Endothelial cell of umbilical vein (primary cell): ENCODE measurements at regions not wholly inside any gene's neighbourhood (a gene's known extent, or its start where the extent isn't known, plus 50 kb on each side); places are given as distances from the start of the nearest gene placed in this dataset.

Experiments used
- BruUV-seq: library from RNA; stranded (reverse); fragments of 400-500 nt; replicated peaks from 2 replicates; lab custom pipeline; 2021; lab: Mats Ljungman, UMichigan
- CTCF ChIA-PET: fragments of 300-600, 350-600 bp; sonication (Branson Sonifier 250); formaldehyde crosslinking; loops from one replicate; lab custom pipeline; 2021; ENCODE audit warnings: antibody characterized with exemption, inconsistent platforms; lab: Charles Lee
- POLR2A ChIA-PET: fragments of 300-600, 350-600 bp; sonication (Branson Sonifier 250); formaldehyde crosslinking; loops from one replicate; lab custom pipeline; 2021; ENCODE audit warnings: antibody characterized with exemption, inconsistent platforms; lab: Charles Lee
- DNase-seq: peaks from one replicate; pipeline ENCODE4 v3.0.0-alpha.2; 2011; ENCODE audit warnings: low read depth, low spot score
- FAIRE-seq: peaks from 2 replicates; lab custom pipeline; 2011; peaks lifted over from hg19 to GRCh38; lab: Jason Lieb, UNC
- H2AFZ ChIP-seq: 2 replicates; pipeline ENCODE4 v1.6.0; 2012; ENCODE audit warnings: low read depth, low read length, control low read depth, inconsistent platforms
- H3K27ac ChIP-seq: 2 replicates; pipeline ENCODE4 v1.5.1; 2011; ENCODE audit warnings: low read depth, mild to moderate bottlenecking, control low read depth, low read length, moderate library complexity; ENCODE audit not compliant: insufficient read depth
- H3K27me3 ChIP-seq, 2 experiments: 2 replicates each; pipeline versions ENCODE4 v1.6.0 to v1.6.1; 2011; ENCODE audit warnings: low read length in 2 of 2, mixed read lengths in 1 of 2; ENCODE audit not compliant: control insufficient read depth in 2 of 2, insufficient read depth in 2 of 2
- H3K36me3 ChIP-seq, 2 experiments: 2 replicates in 1 of 2; 3 replicates in 1 of 2; pipeline ENCODE4 v1.5.1; 2011; ENCODE audit warnings: low read length in 2 of 2, mild to moderate bottlenecking in 1 of 2, moderate library complexity in 1 of 2; ENCODE audit not compliant: control insufficient read depth in 2 of 2, insufficient read depth in 2 of 2; ENCODE audit errors: extremely low read depth in 1 of 2
- H3K4me1 ChIP-seq: 3 replicates; pipeline ENCODE4 v1.5.1; 2011; ENCODE audit warnings: mild to moderate bottlenecking, low read length; ENCODE audit not compliant: control insufficient read depth, insufficient read depth; ENCODE audit errors: extremely low read depth
- H3K4me2 ChIP-seq: 2 replicates; pipeline ENCODE4 v1.6.1; 2011; ENCODE audit warnings: low read length, control low read depth, mixed read lengths; ENCODE audit not compliant: insufficient read depth
- H3K4me3 ChIP-seq, 3 experiments: fragments of 200-600 bp in 1 of 3; sonication (generic), shearing (Covaris generic) in 1 of 3; replicated peaks in 1 of 3; 2 replicates each; pipeline ENCODE4 v1.5.1; 2011 to 2016; ENCODE audit warnings: control low read depth in 3 of 3, low read length in 3 of 3, mild to moderate bottlenecking in 2 of 3, inconsistent platforms in 1 of 3, low read depth in 1 of 3, moderate library complexity in 1 of 3; ENCODE audit not compliant: insufficient read depth in 1 of 3
- H3K79me2 ChIP-seq: 2 replicates; pipeline ENCODE4 v1.6.0; 2012; ENCODE audit warnings: low read length, inconsistent platforms; ENCODE audit not compliant: control insufficient read depth, insufficient read depth
- H3K9ac ChIP-seq: replicated peaks from 2 replicates; pipeline ENCODE3; 2011; ENCODE audit warnings: low read length, control low read depth; ENCODE audit not compliant: insufficient read depth; ENCODE audit errors: extremely low read depth
- H3K9me1 ChIP-seq: replicated peaks from 3 replicates; pipeline ENCODE4 v1.6.0; 2011; ENCODE audit warnings: mild to moderate bottlenecking, low read length; ENCODE audit not compliant: control insufficient read depth, insufficient read depth; ENCODE audit errors: extremely low read depth
- H3K9me3 ChIP-seq: replicated peaks from 2 replicates; pipeline ENCODE4 v1.5.1; 2012; ENCODE audit warnings: low read length, inconsistent platforms; ENCODE audit not compliant: control insufficient read depth, insufficient read depth
- H4K20me1 ChIP-seq: replicated peaks from 2 replicates; pipeline ENCODE3; 2011; ENCODE audit warnings: mild to moderate bottlenecking, low read length; ENCODE audit not compliant: control insufficient read depth, insufficient read depth; ENCODE audit errors: extremely low read depth
- EZH2 ChIP-seq: IDR thresholded peaks from 2 replicates; pipeline ENCODE4 v1.6.1; 2012; ENCODE audit warnings: borderline replicate concordance, low read depth, mild to moderate bottlenecking, moderate library complexity, low read length, inconsistent platforms; ENCODE audit not compliant: severe bottlenecking
- FOS ChIP-seq: IDR thresholded peaks from 2 replicates; pipeline ENCODE4 v1.6.1; 2011; ENCODE audit warnings: mild to moderate bottlenecking, low read length, moderate library complexity, borderline replicate concordance; ENCODE audit not compliant: insufficient read depth
- GATA2 ChIP-seq: IDR thresholded peaks from 2 replicates; pipeline ENCODE4 v1.7.0; 2011; ENCODE audit warnings: low read depth, mild to moderate bottlenecking, moderate library complexity, mixed read lengths, low read length; ENCODE audit not compliant: insufficient read length, insufficient read depth
- JUN ChIP-seq: IDR thresholded peaks from 2 replicates; pipeline ENCODE4 v1.6.1; 2011; ENCODE audit warnings: borderline replicate concordance, low read depth; ENCODE audit not compliant: insufficient read length, insufficient read depth
- MYC ChIP-seq: IDR thresholded peaks from one replicate; pipeline ENCODE4 v1.6.1; 2011; ENCODE audit warnings: mild to moderate bottlenecking, low read depth, low read length
- POLR2A ChIP-seq: IDR thresholded peaks from 2 replicates; pipeline ENCODE4 v1.6.1; 2012; ENCODE audit warnings: low read depth, mild to moderate bottlenecking, control low read depth, low read length
- dilution Hi-C: fragments of 300-500 bp; cut with MboI; formaldehyde crosslinking; loops from one replicate; pipeline ENCODE4 v1.15.0; 2019; ENCODE audit warnings: low sequenced_read_pairs; ENCODE audit not compliant: extremely low pct_ligation_motif_present
- intact Hi-C: fragments of 100-400 bp; cut with micrococcal nuclease; formaldehyde crosslinking; loops from one replicate; pipeline ENCODE4 v1.10.0; 2022
- TF ChIP-seq, protein P1 (sequence below): IDR thresholded peaks from 2 replicates; pipeline ENCODE4 v1.6.1; 2011; ENCODE audit not compliant: insufficient read depth, insufficient read length
- TF ChIP-seq, protein P2 (sequence below), 2 donors: IDR thresholded peaks; 1 replicate in 1 of 2; 2 replicates in 1 of 2; pipeline ENCODE4 v1.5.1; 2011; ENCODE audit warnings: low read length in 2 of 2, mild to moderate bottlenecking in 2 of 2, moderate library complexity in 2 of 2, control low read depth in 1 of 2, inconsistent platforms in 1 of 2, low read depth in 1 of 2; ENCODE audit not compliant: insufficient read depth in 1 of 2; ENCODE audit errors: extremely low read depth in 1 of 2

DNA sequence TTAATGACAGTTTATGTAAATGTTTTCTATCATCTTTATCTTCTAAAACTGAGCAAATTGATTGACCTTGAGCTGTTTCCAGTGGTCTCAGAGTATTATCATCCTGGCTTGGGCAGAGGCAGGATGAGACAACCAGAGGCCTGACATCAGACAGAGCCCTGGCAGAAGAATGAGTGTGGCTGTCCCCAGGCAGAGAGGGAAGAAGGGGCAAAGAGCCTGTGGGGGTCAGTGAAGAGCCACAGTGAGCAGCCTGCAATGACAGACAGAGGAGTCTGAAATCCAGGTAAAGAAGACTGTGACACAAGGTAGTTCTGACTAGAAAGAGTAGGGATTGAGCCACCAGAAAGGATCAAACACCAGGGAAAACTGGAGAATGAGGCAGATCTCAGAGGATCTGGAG lies 182.4 kb upstream of the ARSJ start:
- POLR2A ChIA-PET = no interaction called here
- CTCF ChIA-PET = interaction anchor here (0.8 to 1.1 kb wide), 2 partner anchors 19 to 90 kb away, joined by 3 read pairs; no protein-coding TSS in a partner anchor
- Histone ChIP-seq H4K20me1 (no peaks in the 10 kb centered on the region), H3K27me3 (no peaks in the 10 kb centered on the region), H3K4me2 (no peak overlapping the region), H3K9ac (no peak overlapping the region), H3K27ac (no peak overlapping the region), H3K4me3 (no peak overlapping the region), H3K9me1 (no peaks in the 10 kb centered on the region), H2AFZ (no peak overlapping the region), H3K36me3 (no peaks in the 10 kb centered on the region), H3K9me3 (no peaks in the 10 kb centered on the region), H3K79me2 (no peaks in the 10 kb centered on the region), H3K4me1 (no peaks in the 10 kb centered on the region)
- intact Hi-C loops (no loop called here), dilution Hi-C loops (no loop called here)
- FAIRE-seq (no peak), DNase-seq (no peak)
- no peak for TF ChIP-seq POLR2A
- BruUV-seq = no TSS peak

DNA sequence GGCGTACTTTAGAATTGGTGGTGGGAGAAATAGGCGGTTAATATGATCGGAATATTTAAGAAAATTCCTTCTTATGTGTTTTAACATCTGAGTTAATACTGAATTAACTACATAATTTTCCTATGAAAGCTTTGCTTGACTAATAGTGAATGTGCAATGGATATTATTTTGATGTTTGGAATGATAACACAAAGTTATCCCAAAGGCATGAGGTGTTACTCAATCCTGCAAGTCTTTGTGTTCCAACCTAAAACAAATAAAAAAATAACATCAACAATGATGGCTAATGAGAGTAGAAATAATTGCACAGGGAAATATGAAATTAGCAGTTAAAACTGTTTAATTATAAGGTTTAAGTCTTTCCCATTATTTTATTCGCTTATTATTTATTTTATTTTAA lies 183.6 kb upstream of the ARSJ start:
- H2AFZ ChIP-seq = no peak overlapping the region
- H4K20me1 ChIP-seq = no peaks in the 10 kb centered on the region
- FAIRE-seq (no peak), DNase-seq (no peak)
- H3K27me3 ChIP-seq = no peaks in the 10 kb centered on the region
- intact Hi-C loops = no loop called here
- H3K36me3 ChIP-seq = no peaks in the 10 kb centered on the region
- H3K79me2 ChIP-seq = no peaks in the 10 kb centered on the region
- dilution Hi-C loops = no loop called here
- no peak overlapping the region for H3K27ac ChIP-seq
- no peak overlapping the region for H3K4me3 ChIP-seq
- H3K9me3 ChIP-seq = no peaks in the 10 kb centered on the region
- no peak overlapping the region for H3K9ac ChIP-seq
- TF ChIP-seq, protein P1, sequence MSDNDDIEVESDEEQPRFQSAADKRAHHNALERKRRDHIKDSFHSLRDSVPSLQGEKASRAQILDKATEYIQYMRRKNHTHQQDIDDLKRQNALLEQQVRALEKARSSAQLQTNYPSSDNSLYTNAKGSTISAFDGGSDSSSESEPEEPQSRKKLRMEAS = no peak
- TF ChIP-seq MYC (no peak), EZH2 (no peak), GATA2 (no peak), JUN (no peak), FOS (no peak)
- TF ChIP-seq, protein P2, sequence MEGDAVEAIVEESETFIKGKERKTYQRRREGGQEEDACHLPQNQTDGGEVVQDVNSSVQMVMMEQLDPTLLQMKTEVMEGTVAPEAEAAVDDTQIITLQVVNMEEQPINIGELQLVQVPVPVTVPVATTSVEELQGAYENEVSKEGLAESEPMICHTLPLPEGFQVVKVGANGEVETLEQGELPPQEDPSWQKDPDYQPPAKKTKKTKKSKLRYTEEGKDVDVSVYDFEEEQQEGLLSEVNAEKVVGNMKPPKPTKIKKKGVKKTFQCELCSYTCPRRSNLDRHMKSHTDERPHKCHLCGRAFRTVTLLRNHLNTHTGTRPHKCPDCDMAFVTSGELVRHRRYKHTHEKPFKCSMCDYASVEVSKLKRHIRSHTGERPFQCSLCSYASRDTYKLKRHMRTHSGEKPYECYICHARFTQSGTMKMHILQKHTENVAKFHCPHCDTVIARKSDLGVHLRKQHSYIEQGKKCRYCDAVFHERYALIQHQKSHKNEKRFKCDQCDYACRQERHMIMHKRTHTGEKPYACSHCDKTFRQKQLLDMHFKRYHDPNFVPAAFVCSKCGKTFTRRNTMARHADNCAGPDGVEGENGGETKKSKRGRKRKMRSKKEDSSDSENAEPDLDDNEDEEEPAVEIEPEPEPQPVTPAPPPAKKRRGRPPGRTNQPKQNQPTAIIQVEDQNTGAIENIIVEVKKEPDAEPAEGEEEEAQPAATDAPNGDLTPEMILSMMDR (IDR thresholded peaks at IDR 0.05; ENCODE audit: extremely low read depth in 1 of 2, insufficient read depth in 1 of 2, low read depth in 1 of 2, low read length in 2 of 2) = no peak
- POLR2A ChIA-PET = no interaction called here
- CTCF ChIA-PET = interaction anchor here (1.1 kb wide), 1 partner anchor 17 kb away, joined by 3 read pairs; no protein-coding TSS in a partner anchor
- no peak overlapping the region for H3K4me2 ChIP-seq
- H3K9me1 ChIP-seq = no peaks in the 10 kb centered on the region
- H3K4me1 ChIP-seq = no peaks in the 10 kb centered on the region
- no TSS peak for BruUV-seq
